ENCODE measurements at regions not wholly inside any gene's neighbourhood (a gene's known extent, or its start where the extent isn't known, plus 50 kb on each side); places are given as distances from the start of the nearest gene placed in this dataset.

DNA sequence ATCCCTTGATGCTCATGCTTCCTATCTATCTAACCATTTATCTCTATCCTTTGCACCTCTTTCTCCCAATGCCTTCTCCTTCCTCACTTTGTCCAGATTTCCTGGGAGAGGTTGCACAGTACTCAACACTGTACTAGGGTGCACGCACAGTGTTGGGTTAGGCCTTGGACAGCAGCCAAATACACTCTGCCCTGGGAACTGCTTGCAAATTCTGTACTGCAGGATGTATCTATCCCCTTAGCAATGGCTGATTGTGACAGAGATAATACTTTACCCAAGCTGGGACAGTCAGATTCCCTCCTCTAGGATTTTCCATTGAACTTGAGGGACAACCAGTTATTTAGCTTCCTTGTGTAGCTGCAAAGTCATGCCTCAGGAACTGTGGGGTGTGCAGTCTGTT lies 113.3 kb downstream of the IL20RB start:
- no peak overlapping the region for H3K27ac ChIP-seq (ENCODE audit: extremely low read length, insufficient read depth, low read length)
- TF ChIP-seq KLF13 (CRISPR knock-in tag; IDR thresholded peaks at IDR 0.05) (no peak), AGO1 (IDR thresholded peaks at IDR 0.05; ENCODE audit: low read depth, low read length, poor library complexity, severe bottlenecking) (no peak)
- no peaks in the 10 kb centered on the region for H3K36me3 ChIP-seq (replicated peaks in 1 of 2; ENCODE audit: control insufficient read depth in 1 of 2, insufficient read depth in 2 of 2, low read length in 2 of 2)
- no peak for FAIRE-seq
- H3K9me3 ChIP-seq (ENCODE audit: low read length), result no peaks in the 10 kb centered on the region
- CTCF ChIA-PET (ENCODE audit: low intra/inter-chr PET ratio, low total read pairs), result no interaction called here
- H3K27me3 ChIP-seq (ENCODE audit: control insufficient read depth in 1 of 2, insufficient read depth in 2 of 2, low read length in 2 of 2), result peaks cover 1 to 5% of the 10 kb centered on the region in 2 experiments; a peak in 2 of 5 replicates
- H3K4me2 ChIP-seq (ENCODE audit: low read depth, low read length), result no peak overlapping the region
- no TSS peak for BruUV-seq (replicated peaks)
- intact Hi-C loops (cut with micrococcal nuclease; ENCODE audit: unreplicated experiment) (no loop called here), in situ Hi-C loops (cut with HindIII; ENCODE audit: extremely low pct_ligation_motif_present, low pct_unique_long_range_greater_than_20kb) (no loop called here)
- no peak overlapping the region for H3K4me3 ChIP-seq (replicated peaks in 1 of 3; ENCODE audit: insufficient read depth in 1 of 3, low read depth in 2 of 3, low read length in 3 of 3)
- no peak overlapping the region for H2AFZ ChIP-seq (ENCODE audit: low read length)
- H3K79me2 ChIP-seq (ENCODE audit: insufficient read depth, low read length), result no peaks in the 10 kb centered on the region
- DNase-seq (ENCODE audit: low spot score), result no peak
- ATAC-seq, result peak; percentile 52; the same call in 1 of the 3 replicates
- no peaks in the 10 kb centered on the region for H3K4me1 ChIP-seq (ENCODE audit: insufficient read depth, low read length)
- no peak overlapping the region for H3K9ac ChIP-seq (ENCODE audit: insufficient read depth, low read depth, low read length)
- H4K20me1 ChIP-seq (ENCODE audit: insufficient read depth, low read length), result no peaks in the 10 kb centered on the region
- WGBS (ENCODE audit: low lambda C conversion rate), result 0% methylated on average over 1 of the region's 1 CpG
- POLR2A ChIA-PET, result no interaction called here

- Histone ChIP-seq H3K4me2 (ENCODE audit: low read depth, low read length) (no peak overlapping the region), H3K9me3 (ENCODE audit: low read length) (no peaks in the 10 kb centered on the region), H3K79me2 (ENCODE audit: insufficient read depth, low read length) (no peaks in the 10 kb centered on the region), H3K36me3 (replicated peaks in 1 of 2; ENCODE audit: control insufficient read depth in 1 of 2, insufficient read depth in 2 of 2, low read length in 2 of 2) (no peaks in the 10 kb centered on the region), H3K9ac (ENCODE audit: insufficient read depth, low read depth, low read length) (no peak overlapping the region), H3K27me3 (ENCODE audit: control insufficient read depth in 1 of 2, insufficient read depth in 2 of 2, low read length in 2 of 2) (peaks cover 1 to 7% of the 10 kb centered on the region in 2 experiments; a peak in 1 of 5 replicates), H3K27ac (ENCODE audit: extremely low read length, insufficient read depth, low read length) (no peak overlapping the region), H4K20me1 (ENCODE audit: insufficient read depth, low read length) (no peaks in the 10 kb centered on the region), H3K4me1 (ENCODE audit: insufficient read depth, low read length) (no peaks in the 10 kb centered on the region), H3K4me3 (replicated peaks in 1 of 3; ENCODE audit: insufficient read depth in 1 of 3, low read depth in 2 of 3, low read length in 3 of 3) (no peak overlapping the region), H2AFZ (ENCODE audit: low read length) (no peak overlapping the region)
- in situ Hi-C loops (cut with HindIII; ENCODE audit: extremely low pct_ligation_motif_present, low pct_unique_long_range_greater_than_20kb), result no loop called here
- intact Hi-C loops (cut with micrococcal nuclease; ENCODE audit: unreplicated experiment), result no loop called here
- FAIRE-seq (no peak), ATAC-seq (no peak), DNase-seq (ENCODE audit: low spot score) (no peak)
- BruUV-seq (replicated peaks), result no TSS peak
- ChIA-PET POLR2A (no interaction called here), CTCF (ENCODE audit: low intra/inter-chr PET ratio, low total read pairs) (no interaction called here)
- TF ChIP-seq MIER3 (CRISPR knock-in tag; IDR thresholded peaks at IDR 0.05; ENCODE audit: borderline replicate concordance), result no peak
- no peak for TF ChIP-seq ZNF761 (CRISPR knock-in tag; conservative IDR thresholded peaks at IDR 0.05)
- no peak for TF ChIP-seq ZNF572 (CRISPR knock-in tag; IDR thresholded peaks at IDR 0.05)
- no peak for TF ChIP-seq NFATC3 (CRISPR knock-in tag; IDR thresholded peaks at IDR 0.05)
- no peak for TF ChIP-seq HINFP (CRISPR knock-in tag; IDR thresholded peaks at IDR 0.05; ENCODE audit: low read depth)
- no peak for TF ChIP-seq ZNF337 (CRISPR knock-in tag; IDR thresholded peaks at IDR 0.05; ENCODE audit: borderline replicate concordance, low read depth)
- no peak for TF ChIP-seq SRSF1 (optimal IDR thresholded peaks at IDR 0.05; ENCODE audit: low read depth, low read length)
- no peak for TF ChIP-seq ZBTB21 (CRISPR knock-in tag; IDR thresholded peaks at IDR 0.05)
- no peak for TF ChIP-seq DRAP1 (CRISPR knock-in tag; IDR thresholded peaks at IDR 0.05)
- TF ChIP-seq ZSCAN30 (CRISPR knock-in tag; IDR thresholded peaks at IDR 0.05), result no peak
- WGBS (ENCODE audit: low lambda C conversion rate), result 17% methylated on average over 2 of the region's 2 CpGs
These were observed 117.2 kb downstream of the IL20RB start for GRCh38 chr3:137075020-137075419.

Data from HepG2 (cell line).